ENCODE measurements at regions not wholly inside any gene's neighbourhood (a gene's known extent, or its start where the extent isn't known, plus 50 kb on each side); places are given as distances from the start of the nearest gene placed in this dataset.

- no peak for TF ChIP-seq SPI1 (IDR thresholded peaks at IDR 0.05; ENCODE audit: low read depth, low read length)
- TF ChIP-seq TAF1 (IDR thresholded peaks at IDR 0.05; ENCODE audit: low read depth, low read length), result no peak
- no peak for TF ChIP-seq POLR2AphosphoS5 (IDR thresholded peaks at IDR 0.05; ENCODE audit: low read depth, low read length)
- no peak for TF ChIP-seq POLR2A (IDR thresholded peaks at IDR 0.05; ENCODE audit: low read depth, low read length)
Measured at GRCh38 chr1:23609971-23610370, 50.7 kb upstream of the ID3 start.
